ENCODE measurements at regions not wholly inside any gene's neighbourhood (a gene's known extent, or its start where the extent isn't known, plus 50 kb on each side); places are given as distances from the start of the nearest gene placed in this dataset.

DNA sequence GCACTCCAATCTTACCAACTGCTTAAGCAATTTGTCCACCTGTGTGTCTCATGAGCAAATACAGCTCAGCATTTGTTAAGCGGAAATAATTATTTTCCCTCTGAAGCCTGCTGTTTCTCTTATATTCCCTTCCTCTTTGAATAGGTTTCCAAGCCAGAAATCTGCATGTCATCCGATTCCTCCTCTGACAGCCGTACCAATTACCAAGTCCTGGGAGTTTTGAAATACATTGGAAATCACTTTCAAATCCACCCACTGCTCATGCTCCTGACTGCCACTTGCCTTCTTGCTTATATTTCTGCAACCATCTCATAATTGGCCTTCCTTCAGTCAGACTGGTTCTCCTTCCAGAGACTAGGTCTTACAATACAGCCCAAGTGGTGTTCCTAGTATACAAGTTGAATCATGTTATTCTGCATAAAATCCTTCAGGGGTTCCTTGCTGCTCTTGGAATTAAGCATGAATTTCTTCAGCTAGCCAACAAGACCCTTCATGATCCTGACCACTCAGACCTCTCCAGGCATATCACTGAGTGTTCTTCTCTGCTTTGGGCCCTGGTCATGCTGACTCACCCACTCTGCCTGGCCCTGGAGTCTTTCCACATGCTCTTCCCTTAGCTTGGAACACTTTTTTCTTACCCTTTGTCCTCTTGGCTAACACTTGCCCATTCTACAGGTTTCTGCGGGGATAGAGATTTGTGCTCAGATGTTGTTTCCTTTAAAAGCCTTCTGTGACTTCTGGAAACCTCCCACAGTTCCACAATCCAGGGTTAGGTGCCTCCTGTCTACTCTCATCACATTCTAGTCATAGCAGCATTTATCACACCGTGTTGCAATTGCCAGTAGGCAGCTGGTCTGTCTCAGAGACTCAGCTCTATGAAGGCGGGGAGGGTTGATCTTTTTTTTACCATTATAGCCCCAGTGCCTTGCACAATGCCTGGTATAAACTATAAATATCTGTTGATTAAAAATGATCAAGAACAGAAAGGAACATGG is 157.6 kb downstream of the ARL6IP6 start:
- DNase-seq: no peak
- H3K4me3 ChIP-seq (ENCODE audit: low read depth, low read length): no peak overlapping the region
- no peaks in the 10 kb centered on the region for H3K36me3 Mint-ChIP-seq
- no peaks in the 10 kb centered on the region for H3K36me3 ChIP-seq (ENCODE audit: control insufficient read depth, insufficient read depth, low read length)
- H3K27ac Mint-ChIP-seq: no peak overlapping the region
- no peak overlapping the region for H3K27ac ChIP-seq (ENCODE audit: insufficient read depth, low read length, poor library complexity, severe bottlenecking)
- no peaks in the 10 kb centered on the region for H3K27me3 Mint-ChIP-seq
- peaks cover 0 to 7% (median 0%) of the 10 kb centered on the region in 7 donors for H3K9me3 Mint-ChIP-seq
- no peaks in the 10 kb centered on the region for H3K27me3 ChIP-seq (ENCODE audit: control insufficient read depth, insufficient read depth, low read length)
- no peaks in the 10 kb centered on the region for H3K4me1 ChIP-seq (ENCODE audit: control insufficient read depth, insufficient read depth, low read length, poor library complexity, severe bottlenecking)
- ATAC-seq (ENCODE audit: low read depth in 2 of 2): no peak
- no peaks in the 10 kb centered on the region for H3K9me3 ChIP-seq (ENCODE audit: control insufficient read depth in 2 of 2, low read length in 2 of 2)
- H3K4me1 Mint-ChIP-seq: no peaks in the 10 kb centered on the region
- H3K4me3 Mint-ChIP-seq: no peak overlapping the region

DNA sequence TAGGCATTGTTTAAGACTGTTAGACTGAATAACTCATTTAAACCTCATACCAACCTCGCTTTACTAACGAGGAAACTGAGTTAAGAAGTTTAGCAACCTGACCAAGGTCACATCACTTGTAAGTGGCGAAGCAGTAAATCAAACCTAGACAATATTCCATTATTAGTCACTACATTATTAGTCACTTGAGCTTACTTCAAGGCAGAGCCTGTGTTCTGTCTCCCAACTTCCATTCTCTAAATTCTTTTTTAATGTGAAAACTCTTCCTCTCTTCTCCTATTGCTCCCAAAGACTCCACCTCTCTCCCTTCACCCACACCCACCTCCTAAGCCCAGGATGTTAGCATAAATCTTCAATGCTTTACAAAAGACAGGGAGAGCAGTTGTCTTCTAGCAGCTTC is 156.5 kb downstream of the ARL6IP6 start:
- Mint-ChIP-seq H3K4me1 (no peaks in the 10 kb centered on the region), H3K27me3 (no peaks in the 10 kb centered on the region), H3K4me3 (no peak overlapping the region), H3K36me3 (no peaks in the 10 kb centered on the region), H3K9me3 (peaks cover 0 to 7% (median 0%) of the 10 kb centered on the region in 7 donors), H3K27ac (no peak overlapping the region)
- H3K9me3 ChIP-seq (ENCODE audit: control insufficient read depth in 2 of 2, low read length in 2 of 2): no peaks in the 10 kb centered on the region
- H3K4me3 ChIP-seq (ENCODE audit: low read depth, low read length): no peak overlapping the region
- H3K4me1 ChIP-seq (ENCODE audit: control insufficient read depth, insufficient read depth, low read length, poor library complexity, severe bottlenecking): no peaks in the 10 kb centered on the region
- no peak for ATAC-seq (ENCODE audit: low read depth in 2 of 2)
- H3K27ac ChIP-seq (ENCODE audit: insufficient read depth, low read length, poor library complexity, severe bottlenecking): no peak overlapping the region
- no peaks in the 10 kb centered on the region for H3K36me3 ChIP-seq (ENCODE audit: control insufficient read depth, insufficient read depth, low read length)
- no peaks in the 10 kb centered on the region for H3K27me3 ChIP-seq (ENCODE audit: control insufficient read depth, insufficient read depth, low read length)
- no peak for DNase-seq

DNA sequence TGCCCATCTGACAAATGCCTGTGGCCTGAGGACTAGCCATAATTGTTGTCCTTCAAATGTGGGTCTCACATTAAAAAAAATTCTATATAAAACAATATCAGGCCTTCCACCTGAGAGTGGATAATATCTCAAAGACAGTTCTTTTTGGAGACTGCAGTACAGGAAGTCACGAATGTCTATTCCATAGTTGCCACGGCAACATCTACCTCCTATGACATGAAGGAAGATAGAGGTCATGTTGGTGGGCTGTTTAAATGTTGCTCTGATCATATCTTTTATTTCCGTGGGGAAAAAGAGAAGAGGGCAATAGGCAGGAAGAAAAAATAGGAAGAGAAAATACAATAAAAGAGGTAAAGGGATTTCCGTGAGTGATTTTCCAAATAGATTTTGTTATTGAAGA is 151.8 kb downstream of the ARL6IP6 start:
- H3K4me3 Mint-ChIP-seq: no peak overlapping the region
- no peaks in the 10 kb centered on the region for H3K4me1 Mint-ChIP-seq
- Histone ChIP-seq H3K36me3 (ENCODE audit: control insufficient read depth, insufficient read depth, low read length) (no peaks in the 10 kb centered on the region), H3K27me3 (ENCODE audit: control insufficient read depth, insufficient read depth, low read length) (no peaks in the 10 kb centered on the region), H3K4me3 (ENCODE audit: low read depth, low read length) (no peak overlapping the region), H3K27ac (ENCODE audit: insufficient read depth, low read length, poor library complexity, severe bottlenecking) (no peak overlapping the region), H3K9me3 (ENCODE audit: control insufficient read depth in 2 of 2, low read length in 2 of 2) (no peaks in the 10 kb centered on the region), H3K4me1 (ENCODE audit: control insufficient read depth, insufficient read depth, low read length, poor library complexity, severe bottlenecking) (no peaks in the 10 kb centered on the region)
- no peak overlapping the region for H3K27ac Mint-ChIP-seq
- no peaks in the 10 kb centered on the region for H3K27me3 Mint-ChIP-seq
- H3K36me3 Mint-ChIP-seq: no peaks in the 10 kb centered on the region
- H3K9me3 Mint-ChIP-seq: peaks cover 0 to 4% (median 0%) of the 10 kb centered on the region in 7 donors
- no peak for ATAC-seq (ENCODE audit: low read depth in 2 of 2)
- DNase-seq: no peak

DNA sequence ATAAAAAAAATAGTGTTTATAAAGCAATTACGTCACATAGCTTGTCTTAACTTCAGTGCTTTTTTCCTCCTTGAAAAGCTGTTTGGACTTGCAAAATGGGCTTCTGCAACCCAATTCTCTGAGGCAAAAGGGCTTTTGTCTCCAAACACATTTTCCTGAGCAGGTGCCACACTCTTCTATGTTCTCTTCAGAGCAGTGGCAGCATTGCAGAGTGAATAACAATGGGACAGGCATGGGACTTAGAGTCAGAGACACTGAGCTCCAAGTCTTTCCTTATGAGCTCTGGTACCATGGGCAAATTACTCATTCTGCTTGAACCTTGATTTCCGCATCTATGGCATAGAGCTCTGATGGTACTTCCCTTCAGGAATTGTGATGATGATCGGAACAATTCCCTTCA is 149.0 kb downstream of the ARL6IP6 start:
- no peaks in the 10 kb centered on the region for H3K36me3 ChIP-seq (ENCODE audit: control insufficient read depth, insufficient read depth, low read length)
- H3K4me3 Mint-ChIP-seq: no peak overlapping the region
- no peak overlapping the region for H3K27ac ChIP-seq (ENCODE audit: insufficient read depth, low read length, poor library complexity, severe bottlenecking)
- DNase-seq: no peak
- H3K9me3 Mint-ChIP-seq: peaks cover 0 to 20% (median 5%) of the 10 kb centered on the region in 7 donors
- H3K4me3 ChIP-seq (ENCODE audit: low read depth, low read length): no peak overlapping the region
- no peaks in the 10 kb centered on the region for H3K36me3 Mint-ChIP-seq
- H3K27me3 ChIP-seq (ENCODE audit: control insufficient read depth, insufficient read depth, low read length): no peaks in the 10 kb centered on the region
- H3K27me3 Mint-ChIP-seq: no peaks in the 10 kb centered on the region
- ATAC-seq (ENCODE audit: low read depth in 2 of 2): no peak
- H3K4me1 ChIP-seq (ENCODE audit: control insufficient read depth, insufficient read depth, low read length, poor library complexity, severe bottlenecking): no peaks in the 10 kb centered on the region
- peaks cover 2 to 13% of the 10 kb centered on the region in 2 experiments for H3K9me3 ChIP-seq (ENCODE audit: control insufficient read depth in 2 of 2, low read length in 2 of 2)
- H3K27ac Mint-ChIP-seq: no peak overlapping the region
- no peaks in the 10 kb centered on the region for H3K4me1 Mint-ChIP-seq

DNA sequence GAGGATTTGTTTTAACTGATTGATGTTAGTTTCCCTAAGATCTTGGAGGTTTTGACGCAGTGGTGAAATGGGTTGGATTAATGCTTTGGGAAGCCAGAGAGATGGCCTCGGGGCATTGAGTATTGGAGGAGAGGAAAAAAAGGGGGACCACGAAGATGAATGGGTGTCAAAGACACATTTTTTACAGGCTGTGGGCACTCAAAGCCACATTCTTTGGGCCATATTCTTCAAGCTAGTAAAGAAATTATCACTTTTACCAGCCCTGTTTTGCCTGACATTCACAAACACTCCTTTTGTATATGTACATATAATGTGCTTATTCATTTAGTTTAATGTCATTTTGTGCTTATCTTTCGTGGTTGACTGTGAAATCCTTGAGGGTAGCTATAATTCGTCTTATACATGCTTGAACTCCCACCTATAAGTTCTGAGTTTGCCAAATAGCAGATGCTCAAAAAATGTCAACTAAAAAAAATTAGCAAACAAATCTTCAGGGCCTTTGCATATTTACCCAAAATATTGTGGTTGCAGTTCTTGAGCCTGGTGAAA is 146.3 kb downstream of the ARL6IP6 start:
- Mint-ChIP-seq H3K36me3 (no peaks in the 10 kb centered on the region), H3K27ac (no peak overlapping the region), H3K4me3 (no peak overlapping the region), H3K27me3 (peaks cover 5% of the 10 kb centered on the region), H3K9me3 (peaks cover 2 to 38% (median 8%) of the 10 kb centered on the region in 7 donors), H3K4me1 (no peaks in the 10 kb centered on the region)
- Histone ChIP-seq H3K27ac (ENCODE audit: insufficient read depth, low read length, poor library complexity, severe bottlenecking) (no peak overlapping the region), H3K36me3 (ENCODE audit: control insufficient read depth, insufficient read depth, low read length) (no peaks in the 10 kb centered on the region), H3K9me3 (ENCODE audit: control insufficient read depth in 2 of 2, low read length in 2 of 2) (peaks cover 12 to 26% of the 10 kb centered on the region in 2 experiments), H3K4me3 (ENCODE audit: low read depth, low read length) (no peak overlapping the region), H3K4me1 (ENCODE audit: control insufficient read depth, insufficient read depth, low read length, poor library complexity, severe bottlenecking) (no peaks in the 10 kb centered on the region), H3K27me3 (ENCODE audit: control insufficient read depth, insufficient read depth, low read length) (no peaks in the 10 kb centered on the region)
- no peak for ATAC-seq (ENCODE audit: low read depth in 2 of 2)
- DNase-seq: no peak

DNA sequence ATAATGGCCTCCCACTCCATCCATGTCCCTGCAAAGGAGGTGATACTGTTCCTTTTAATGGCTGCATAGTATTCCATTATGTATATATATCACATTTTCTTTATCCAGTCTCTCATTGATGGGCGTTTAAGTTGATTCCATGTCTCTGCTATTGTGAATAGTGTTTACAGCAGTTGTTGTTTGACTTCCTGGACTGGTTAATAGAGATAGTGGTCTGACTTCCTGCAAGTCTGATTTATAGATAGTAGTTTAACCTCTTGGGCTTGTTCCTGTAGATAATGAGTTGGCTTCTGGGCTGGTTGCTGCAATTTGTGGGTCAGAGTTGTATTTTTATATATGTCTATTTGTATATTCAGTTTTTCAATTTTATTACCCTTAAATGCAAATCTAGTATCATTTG is 145.4 kb downstream of the ARL6IP6 start:
- ATAC-seq (ENCODE audit: low read depth in 2 of 2) (no peak), DNase-seq (no peak)
- H3K27ac Mint-ChIP-seq: peak overlapping the region in 1 of 3 donors; percentile 45
- H3K27me3 Mint-ChIP-seq: peaks cover 5% of the 10 kb centered on the region
- Histone ChIP-seq H3K9me3 (ENCODE audit: control insufficient read depth in 2 of 2, low read length in 2 of 2) (peaks cover 12 to 26% of the 10 kb centered on the region in 2 experiments), H3K27ac (ENCODE audit: insufficient read depth, low read length, poor library complexity, severe bottlenecking) (no peak overlapping the region), H3K27me3 (ENCODE audit: control insufficient read depth, insufficient read depth, low read length) (no peaks in the 10 kb centered on the region), H3K4me1 (ENCODE audit: control insufficient read depth, insufficient read depth, low read length, poor library complexity, severe bottlenecking) (no peaks in the 10 kb centered on the region), H3K36me3 (ENCODE audit: control insufficient read depth, insufficient read depth, low read length) (no peaks in the 10 kb centered on the region), H3K4me3 (ENCODE audit: low read depth, low read length) (no peak overlapping the region)
- no peak overlapping the region for H3K4me3 Mint-ChIP-seq
- H3K36me3 Mint-ChIP-seq: no peaks in the 10 kb centered on the region
- peaks cover 0 to 38% (median 8%) of the 10 kb centered on the region in 7 donors for H3K9me3 Mint-ChIP-seq
- no peaks in the 10 kb centered on the region for H3K4me1 Mint-ChIP-seq

DNA sequence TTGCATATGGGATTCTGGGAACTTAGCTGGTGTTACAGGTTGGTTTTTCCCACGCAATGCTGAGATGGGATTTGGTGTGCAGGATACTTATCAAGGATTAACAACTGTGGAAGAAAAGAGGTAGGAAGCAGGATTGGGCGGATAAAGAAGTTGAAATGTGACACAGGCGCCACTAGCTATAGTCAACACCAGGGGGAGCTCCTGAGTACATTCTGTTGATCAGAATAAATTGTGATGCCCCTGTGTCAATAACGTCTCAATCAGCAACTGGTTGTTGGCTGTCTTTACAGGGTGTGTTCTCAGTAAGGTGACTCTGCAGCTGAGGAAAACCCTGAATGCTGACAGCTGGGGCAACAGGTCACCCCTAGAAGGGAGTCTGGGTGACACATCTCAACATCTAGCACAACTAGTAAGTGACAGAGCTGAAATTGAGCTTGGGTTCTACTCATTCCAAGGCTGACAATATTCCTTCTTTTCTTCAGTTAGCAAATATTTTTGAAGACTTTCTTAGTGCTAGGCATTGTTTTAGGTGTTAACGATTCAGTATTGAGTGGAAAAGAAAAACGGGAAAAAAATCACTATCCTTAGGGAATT is 143.0 kb downstream of the ARL6IP6 start:
- no peaks in the 10 kb centered on the region for H3K36me3 ChIP-seq (ENCODE audit: control insufficient read depth, insufficient read depth, low read length)
- DNase-seq (peak in 1 of 3 donors; percentile 25), ATAC-seq (ENCODE audit: low read depth in 2 of 2) (no peak)
- peaks cover 5% of the 10 kb centered on the region for H3K27me3 Mint-ChIP-seq
- no peaks in the 10 kb centered on the region for H3K36me3 Mint-ChIP-seq
- H3K4me1 ChIP-seq (ENCODE audit: control insufficient read depth, insufficient read depth, low read length, poor library complexity, severe bottlenecking): no peaks in the 10 kb centered on the region
- H3K9me3 Mint-ChIP-seq: peaks cover 0 to 38% (median 7%) of the 10 kb centered on the region in 7 donors
- H3K4me1 Mint-ChIP-seq: no peaks in the 10 kb centered on the region
- no peaks in the 10 kb centered on the region for H3K27me3 ChIP-seq (ENCODE audit: control insufficient read depth, insufficient read depth, low read length)
- H3K4me3 Mint-ChIP-seq: no peak overlapping the region
- peak overlapping the region in 1 of 3 donors; percentile 1 for H3K27ac Mint-ChIP-seq
- H3K27ac ChIP-seq (ENCODE audit: insufficient read depth, low read length, poor library complexity, severe bottlenecking): no peak overlapping the region
- H3K9me3 ChIP-seq (ENCODE audit: control insufficient read depth in 2 of 2, low read length in 2 of 2): peaks cover 12 to 26% of the 10 kb centered on the region in 2 experiments
- H3K4me3 ChIP-seq (ENCODE audit: low read depth, low read length): no peak overlapping the region

Measured in CD4-positive, CD25-positive, alpha-beta regulatory T cell (primary cell).